T-helper 9 cell (primary cell): ENCODE measurements at regions not wholly inside any gene's neighbourhood (a gene's known extent, or its start where the extent isn't known, plus 50 kb on each side); places are given as distances from the start of the nearest gene placed in this dataset.
A peak's percentile ranks its signal among the peaks of the same experiment; 100 is the strongest.
"Not testable (repeated sequence)": the region's sequence is repeated elsewhere in the genome, so short reads cannot be mapped to it uniquely, and the experiment has no call there.

Source experiments
- DNase-seq: peaks from one replicate; pipeline ENCODE4 v3.0.0-alpha.2; 2020

GRCh38 chr17:68778726-68779125 is 176.5 kb downstream of the ABCA8 start:
- no peak for DNase-seq

- DNase-seq, result no peak
These were observed 176.9 kb upstream of the FAM20A start for GRCh38 chr17:68777856-68778694.

- no peak for DNase-seq
These were observed 176.2 kb upstream of the FAM20A start for GRCh38 chr17:68777243-68777855.

- DNase-seq, result no peak
These were observed 175.3 kb upstream of the FAM20A start for GRCh38 chr17:68776451-68776850.

GRCh38 chr17:68775969-68776368 is 174.8 kb upstream of the FAM20A start:
- no peak for DNase-seq

GRCh38 chr17:68775318-68775717 is 174.2 kb upstream of the FAM20A start:
- no peak for DNase-seq

- DNase-seq, result no peak
These were observed 170.8 kb upstream of the FAM20A start for GRCh38 chr17:68771867-68772515.

- no peak for DNase-seq
These were observed 167.6 kb upstream of the FAM20A start for GRCh38 chr17:68768804-68769203.

- no peak for DNase-seq
These were observed 165.5 kb upstream of the FAM20A start for GRCh38 chr17:68766640-68767039.

GRCh38 chr17:68763562-68763961 is 162.4 kb upstream of the FAM20A start:
- DNase-seq, result no peak

- no peak for DNase-seq
These were observed 161.7 kb upstream of the FAM20A start for GRCh38 chr17:68762911-68763310.

- DNase-seq, result no peak
These were observed 158.9 kb upstream of the FAM20A start for GRCh38 chr17:68760141-68760475.

- peak; percentile 5 for DNase-seq
These were observed 158.4 kb upstream of the FAM20A start for GRCh38 chr17:68759343-68760140.

- no peak for DNase-seq
These were observed 157.8 kb upstream of the FAM20A start for GRCh38 chr17:68759002-68759342.

GRCh38 chr17:68757866-68758757 is 156.9 kb upstream of the FAM20A start:
- DNase-seq, result not testable (repeated sequence)

- DNase-seq, result no peak
These were observed 153.0 kb upstream of the FAM20A start for GRCh38 chr17:68753985-68754769.

GRCh38 chr17:68750208-68750562 is 149.0 kb upstream of the FAM20A start:
- DNase-seq, result no peak

GRCh38 chr17:68749349-68750207 is 148.4 kb upstream of the FAM20A start:
- no peak for DNase-seq

- no peak for DNase-seq
These were observed 147.2 kb upstream of the FAM20A start for GRCh38 chr17:68748381-68748780.
